GM18517 (cell line): ENCODE measurements at regions not wholly inside any gene's neighbourhood (a gene's known extent, or its start where the extent isn't known, plus 50 kb on each side); places are given as distances from the start of the nearest gene placed in this dataset.
"Not testable (repeated sequence)": the region's sequence is repeated elsewhere in the genome, so short reads cannot be mapped to it uniquely, and the experiment has no call there.

Source experiments
- ATAC-seq: cut with Tn5 transposase; IDR thresholded peaks from one replicate; pipeline ENCODE4 v1.9.1; 2021; ENCODE audit warnings: mild to moderate bottlenecking, moderate library complexity; ENCODE audit not compliant: unreplicated experiment

DNA sequence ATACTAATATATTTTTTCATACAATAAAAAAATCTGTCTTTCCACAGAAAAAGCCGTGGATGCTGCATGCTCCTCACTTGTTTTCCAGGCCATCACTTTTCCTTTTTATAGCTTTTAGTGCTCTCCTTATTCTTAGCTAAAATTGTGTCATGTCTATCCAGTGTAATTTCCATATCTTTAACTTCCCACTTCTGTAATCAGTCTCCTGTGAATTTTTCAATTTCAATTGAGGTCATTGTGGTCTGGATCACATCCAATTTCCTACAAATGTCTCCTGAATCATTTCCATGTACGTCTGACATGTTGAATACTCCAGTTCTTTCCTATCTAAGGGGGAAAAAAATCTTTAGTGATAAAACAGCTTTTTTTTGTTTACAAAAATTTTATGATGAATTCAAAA lies 838.2 kb upstream of the B3GALT2 start:
- no peak for ATAC-seq

GRCh38 chr1:194014014-194014413 lies 827.6 kb upstream of the B3GALT2 start:
- ATAC-seq = no peak

DNA sequence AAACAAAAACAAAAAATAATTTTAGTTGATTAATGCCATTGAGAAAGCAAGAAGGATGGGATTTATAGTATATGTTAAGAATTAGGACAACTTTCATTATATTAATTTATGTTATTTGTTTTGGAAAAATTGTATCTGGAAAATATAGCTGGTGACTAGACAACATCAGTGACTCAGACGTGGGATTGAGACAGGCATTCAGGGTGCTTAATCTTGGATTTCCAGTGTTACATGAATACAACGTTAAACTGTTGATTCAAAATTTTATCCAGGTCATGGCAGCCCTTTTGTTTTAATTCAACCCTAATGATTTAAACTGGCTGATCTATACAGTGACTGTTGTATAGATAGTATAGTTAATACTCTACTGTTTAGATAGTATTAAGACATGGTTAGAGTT lies 827.1 kb upstream of the B3GALT2 start:
- no peak for ATAC-seq

DNA sequence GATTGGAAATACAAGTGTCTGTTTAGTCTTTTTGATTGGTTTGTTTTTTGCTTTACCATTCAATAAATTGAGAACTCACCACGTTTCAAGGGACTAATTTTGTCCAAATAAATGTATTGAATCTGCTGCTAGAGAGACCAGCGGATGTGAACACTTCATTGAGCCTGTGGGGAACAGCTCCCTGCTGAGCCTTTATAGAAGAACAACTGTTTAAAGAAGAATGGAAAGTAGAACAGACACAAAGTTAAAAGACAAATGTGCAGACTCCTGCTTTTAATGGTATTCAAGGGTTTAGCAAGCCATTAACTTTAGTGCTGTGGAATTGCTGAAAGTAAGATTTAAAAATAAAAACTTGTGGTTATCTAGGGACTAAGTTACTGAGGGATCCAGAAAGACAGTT lies 817.7 kb upstream of the B3GALT2 start:
- ATAC-seq = no peak

DNA sequence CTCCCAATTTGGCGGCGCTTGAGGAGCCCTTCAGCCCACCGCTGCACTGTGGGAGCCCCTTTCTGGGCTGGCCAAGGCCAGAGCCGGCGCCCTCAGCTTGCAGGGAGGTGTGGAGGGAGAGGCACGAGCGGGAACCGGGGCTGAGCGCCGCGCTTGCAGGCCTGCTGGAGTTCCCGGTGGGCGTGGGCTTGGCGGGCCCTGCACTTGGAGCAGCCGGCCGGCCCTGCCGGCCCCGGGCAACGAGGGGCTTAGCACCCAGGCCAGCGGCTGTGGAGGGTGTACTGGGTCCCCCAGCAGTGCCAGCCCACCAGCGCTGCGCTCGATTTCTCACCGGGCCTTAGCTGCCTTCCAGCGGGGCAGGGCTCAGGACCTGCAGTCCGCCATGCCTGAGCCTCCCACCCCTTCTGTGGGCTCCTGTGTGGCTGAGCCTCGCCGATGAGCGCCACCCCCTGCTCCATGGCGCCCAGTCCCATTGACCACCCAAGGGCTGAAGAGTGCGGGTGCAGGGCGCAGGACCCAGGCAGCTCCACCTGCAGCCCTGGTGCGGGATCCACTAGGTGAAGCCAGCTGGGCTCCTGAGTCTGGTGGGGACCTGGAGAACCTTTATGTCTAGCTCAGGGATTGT lies 815.4 kb upstream of the B3GALT2 start:
- ATAC-seq = not testable (repeated sequence)

GRCh38 chr1:193988885-193989284 lies 802.5 kb upstream of the B3GALT2 start:
- ATAC-seq = no peak

DNA sequence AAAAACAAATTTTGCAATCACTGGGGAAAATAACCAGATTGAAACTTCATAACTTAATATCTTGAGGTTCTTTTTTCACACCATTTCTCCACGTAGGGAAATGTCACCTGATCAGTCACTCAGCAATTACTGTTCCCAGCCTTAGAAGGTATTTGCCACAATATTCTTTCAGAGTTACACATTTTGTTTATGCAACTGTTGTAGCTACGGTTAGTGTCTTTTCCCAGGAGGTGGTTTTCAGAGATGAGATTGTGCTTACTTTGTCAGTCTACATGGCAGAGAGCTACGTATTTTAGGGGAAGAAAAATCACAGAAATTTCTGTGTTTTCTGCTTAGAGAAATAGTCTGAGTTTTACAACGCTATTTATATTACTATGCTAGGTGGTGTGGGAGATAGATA lies 792.8 kb upstream of the B3GALT2 start:
- no peak for ATAC-seq

- no peak for ATAC-seq
These were observed 787.9 kb upstream of the B3GALT2 start for GRCh38 chr1:193974286-193974798.

- ATAC-seq = no peak
These were observed 787.0 kb upstream of the B3GALT2 start for GRCh38 chr1:193973428-193973827.

GRCh38 chr1:193971595-193971994 lies 785.2 kb upstream of the B3GALT2 start:
- no peak for ATAC-seq

DNA sequence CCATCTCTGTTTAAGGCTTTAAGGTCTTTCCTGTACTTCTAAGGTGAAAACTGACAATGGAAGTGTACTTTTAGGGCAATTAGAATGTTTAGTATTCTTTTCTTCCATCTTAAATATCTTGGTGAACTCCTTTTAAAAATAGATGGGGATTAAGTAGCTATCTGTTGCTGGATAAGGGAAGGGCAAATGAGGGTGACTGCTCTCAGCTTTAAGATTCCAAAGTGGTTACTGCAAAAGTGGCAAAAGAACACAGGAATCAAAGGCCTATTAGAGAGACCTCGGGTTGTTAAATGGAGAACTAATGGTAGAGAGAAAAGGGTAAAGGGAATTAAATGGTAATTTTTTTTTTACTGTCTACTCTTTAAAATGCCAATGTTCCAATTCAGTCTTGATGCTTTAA lies 774.1 kb upstream of the B3GALT2 start:
- no peak for ATAC-seq

- no peak for ATAC-seq
These were observed 773.6 kb upstream of the B3GALT2 start for GRCh38 chr1:193960040-193960439.

- no peak for ATAC-seq
These were observed 771.2 kb upstream of the B3GALT2 start for GRCh38 chr1:193957556-193958095.

DNA sequence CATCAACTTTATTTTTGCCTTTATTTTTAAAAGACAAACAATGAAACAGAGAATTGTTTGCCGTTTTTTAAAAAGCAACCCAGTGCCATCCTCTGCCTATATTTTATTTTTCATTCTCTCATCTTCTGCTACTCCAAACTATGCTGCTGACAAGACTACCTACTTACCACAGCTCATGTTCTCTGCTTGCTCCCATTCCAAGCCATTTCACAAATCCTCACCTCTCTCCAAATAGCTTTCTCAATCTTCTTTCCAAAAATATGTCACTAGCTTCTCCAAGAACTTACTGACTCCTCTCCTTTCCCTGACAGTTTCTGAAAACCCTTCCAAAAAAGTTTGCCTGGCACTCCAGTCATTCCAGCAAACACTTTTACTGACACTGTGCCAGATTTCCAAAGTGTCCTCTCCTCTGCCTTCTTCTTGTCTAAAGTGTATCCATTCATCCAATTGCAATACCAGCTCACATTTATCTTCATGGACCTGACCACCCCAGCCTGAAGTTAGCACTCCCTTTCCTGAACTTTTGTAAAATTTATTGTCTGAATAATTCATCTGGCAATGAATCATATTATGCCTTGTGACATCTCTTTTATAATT lies 766.5 kb upstream of the B3GALT2 start:
- no peak for ATAC-seq

DNA sequence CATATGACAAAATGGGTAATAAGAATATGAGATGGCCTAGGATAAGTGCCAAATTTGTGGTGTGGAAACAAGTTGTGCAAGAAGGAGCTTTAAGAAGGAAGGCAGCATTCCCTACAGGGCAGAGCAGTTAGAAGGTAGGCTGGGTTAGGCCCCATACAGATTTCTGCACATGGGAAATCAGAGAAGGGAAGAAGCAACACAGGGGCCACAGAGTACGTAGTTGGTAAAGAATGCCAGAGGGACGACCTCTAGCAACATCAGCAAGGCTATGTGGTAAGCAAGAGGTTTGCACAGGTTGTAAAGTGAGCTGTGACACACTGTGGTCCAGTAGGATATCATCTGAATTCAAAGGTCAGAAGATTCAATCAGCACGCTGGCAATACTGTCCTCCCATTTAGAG lies 765.6 kb upstream of the B3GALT2 start:
- no peak for ATAC-seq

DNA sequence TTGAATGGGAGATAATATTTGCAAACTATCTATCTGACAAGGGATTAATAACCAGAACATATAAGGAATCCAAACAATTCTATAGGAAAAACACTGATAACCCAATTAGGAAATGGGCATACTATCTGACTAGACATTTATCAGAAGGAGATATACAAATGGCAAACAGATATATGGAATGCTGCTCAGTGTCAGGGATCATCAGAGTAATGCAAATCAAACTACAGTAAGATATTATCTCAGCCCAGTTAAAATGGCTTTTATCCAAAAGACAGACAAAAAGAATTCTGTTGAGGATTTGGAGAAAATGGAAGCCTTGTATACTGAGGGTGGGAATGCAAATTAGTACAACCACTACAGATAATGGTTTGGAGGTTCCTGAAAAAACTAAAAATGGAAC lies 758.0 kb upstream of the B3GALT2 start:
- ATAC-seq = no peak

DNA sequence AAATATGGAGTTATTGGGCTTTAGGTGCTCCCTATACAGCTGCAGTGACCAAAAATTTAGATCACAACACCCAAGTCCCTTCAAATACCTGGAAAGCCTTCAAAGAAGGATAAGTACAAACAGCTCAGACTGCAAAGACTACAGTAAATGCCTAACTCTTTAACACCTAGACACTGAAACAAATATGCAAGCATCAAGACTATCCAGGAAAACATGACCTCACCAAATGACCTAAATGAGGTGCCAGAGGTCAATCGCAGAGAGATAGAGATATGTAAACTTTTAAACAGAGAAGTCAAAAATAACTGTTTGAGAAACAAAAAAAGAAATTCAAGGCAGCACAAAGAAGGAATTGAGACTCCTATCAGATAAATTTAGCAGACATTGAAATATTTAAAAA lies 753.8 kb upstream of the B3GALT2 start:
- no peak for ATAC-seq

GRCh38 chr1:193939585-193939984 lies 753.2 kb upstream of the B3GALT2 start:
- no peak for ATAC-seq

GRCh38 chr1:193937308-193937707 lies 750.9 kb upstream of the B3GALT2 start:
- ATAC-seq = no peak

DNA sequence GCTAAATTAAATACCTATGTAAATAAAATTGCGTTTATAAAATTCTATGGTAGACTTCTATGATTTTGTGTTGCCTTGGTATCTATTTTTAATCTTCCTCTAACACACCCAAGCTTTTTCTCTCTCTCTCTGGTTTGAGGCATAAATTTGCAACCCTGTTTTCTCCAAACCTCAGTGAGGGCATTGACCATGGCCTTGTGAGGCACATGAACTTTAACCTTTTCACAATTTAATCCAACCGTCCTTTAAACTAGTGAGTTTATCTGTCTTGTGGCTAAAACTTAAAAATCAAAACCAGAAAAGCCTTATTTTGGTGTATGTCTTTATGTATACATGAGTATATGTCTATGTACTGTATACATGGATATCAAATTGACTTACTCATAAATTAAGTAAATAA lies 746.6 kb upstream of the B3GALT2 start:
- no peak for ATAC-seq

DNA sequence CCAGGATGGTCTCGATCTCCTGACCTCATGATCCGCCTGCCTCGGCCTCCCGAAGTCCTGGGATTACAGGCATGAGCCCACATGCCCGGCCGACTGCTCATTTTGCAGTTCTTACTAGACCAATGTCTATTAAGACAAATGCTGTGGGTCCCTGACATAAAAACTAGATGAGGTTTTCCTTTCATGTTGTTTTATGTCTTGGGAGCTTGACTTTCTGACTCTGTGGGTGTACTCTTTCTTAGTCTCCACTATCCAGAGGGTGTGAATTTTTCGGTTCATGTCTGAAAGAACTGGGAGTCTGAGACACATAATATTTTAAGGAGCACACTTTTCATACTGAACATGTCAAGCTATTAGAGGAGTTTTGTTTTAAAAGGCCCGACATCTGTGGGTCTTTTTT lies 744.9 kb upstream of the B3GALT2 start:
- ATAC-seq = no peak

- ATAC-seq = no peak
These were observed 743.1 kb upstream of the B3GALT2 start for GRCh38 chr1:193929374-193930033.
